ENCODE measurements at regions not wholly inside any gene's neighbourhood (a gene's known extent, or its start where the extent isn't known, plus 50 kb on each side); places are given as distances from the start of the nearest gene placed in this dataset.

DNA sequence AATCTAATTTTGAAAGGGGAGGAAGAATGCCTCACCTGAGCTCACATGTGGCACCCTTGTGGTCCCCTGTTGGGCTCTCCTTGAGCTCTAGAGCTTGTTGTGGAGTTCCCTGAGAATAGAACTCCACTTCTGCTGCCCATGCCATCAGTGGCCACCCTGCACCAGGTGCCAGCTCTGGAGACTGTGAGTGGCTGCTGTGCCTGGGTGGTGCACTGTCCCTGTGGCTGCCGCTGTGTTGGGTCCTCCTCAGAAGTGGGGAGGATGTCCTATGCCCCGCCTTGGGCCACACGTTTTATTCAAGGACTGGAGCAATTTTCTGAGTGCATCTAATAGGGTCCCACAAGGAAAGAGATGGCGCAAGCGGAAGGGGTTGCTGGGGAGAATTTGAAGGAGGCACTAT lies 67.9 kb upstream of the MAP3K7 start:
- TF ChIP-seq, protein P1, sequence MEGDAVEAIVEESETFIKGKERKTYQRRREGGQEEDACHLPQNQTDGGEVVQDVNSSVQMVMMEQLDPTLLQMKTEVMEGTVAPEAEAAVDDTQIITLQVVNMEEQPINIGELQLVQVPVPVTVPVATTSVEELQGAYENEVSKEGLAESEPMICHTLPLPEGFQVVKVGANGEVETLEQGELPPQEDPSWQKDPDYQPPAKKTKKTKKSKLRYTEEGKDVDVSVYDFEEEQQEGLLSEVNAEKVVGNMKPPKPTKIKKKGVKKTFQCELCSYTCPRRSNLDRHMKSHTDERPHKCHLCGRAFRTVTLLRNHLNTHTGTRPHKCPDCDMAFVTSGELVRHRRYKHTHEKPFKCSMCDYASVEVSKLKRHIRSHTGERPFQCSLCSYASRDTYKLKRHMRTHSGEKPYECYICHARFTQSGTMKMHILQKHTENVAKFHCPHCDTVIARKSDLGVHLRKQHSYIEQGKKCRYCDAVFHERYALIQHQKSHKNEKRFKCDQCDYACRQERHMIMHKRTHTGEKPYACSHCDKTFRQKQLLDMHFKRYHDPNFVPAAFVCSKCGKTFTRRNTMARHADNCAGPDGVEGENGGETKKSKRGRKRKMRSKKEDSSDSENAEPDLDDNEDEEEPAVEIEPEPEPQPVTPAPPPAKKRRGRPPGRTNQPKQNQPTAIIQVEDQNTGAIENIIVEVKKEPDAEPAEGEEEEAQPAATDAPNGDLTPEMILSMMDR (IDR thresholded peaks at IDR 0.05): no peak
- intact Hi-C loops (cut with DNase I): no loop called here
- no peaks in the 10 kb centered on the region for H3K36me3 ChIP-seq
- H3K4me1 ChIP-seq: no peaks in the 10 kb centered on the region
- H3K4me3 ChIP-seq: no peak overlapping the region
- ATAC-seq: no peak
- no peaks in the 10 kb centered on the region for H3K9me3 ChIP-seq
- no peak for DNase-seq
- no peaks in the 10 kb centered on the region for H3K27me3 ChIP-seq (ENCODE audit: low read depth)
- H3K27ac ChIP-seq: no peak overlapping the region

DNA sequence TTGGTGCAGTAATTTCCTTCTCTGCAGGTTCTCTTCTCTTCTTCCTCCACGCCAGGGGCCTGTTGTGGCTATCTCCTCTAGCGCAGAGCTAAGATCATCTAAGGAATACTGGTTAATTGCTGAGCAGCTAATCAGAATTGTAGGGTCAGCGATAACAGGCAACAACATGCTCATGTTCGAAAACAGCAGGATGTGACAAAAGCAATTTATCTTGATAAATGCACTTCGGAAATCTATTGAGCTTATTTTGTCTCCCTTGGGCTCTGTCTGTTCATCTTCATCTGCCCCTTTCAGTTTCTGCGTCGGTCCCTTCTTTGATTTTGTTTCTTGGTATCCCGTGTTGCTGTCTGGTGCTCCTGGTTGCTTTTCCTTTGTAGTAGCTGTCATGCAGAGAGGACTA lies 67.3 kb upstream of the MAP3K7 start:
- ATAC-seq: no peak
- TF ChIP-seq, protein P1 (IDR thresholded peaks at IDR 0.05): no peak
- H3K9me3 ChIP-seq: no peaks in the 10 kb centered on the region
- H3K27ac ChIP-seq: no peak overlapping the region
- DNase-seq: no peak
- no peak overlapping the region for H3K4me3 ChIP-seq
- no peaks in the 10 kb centered on the region for H3K4me1 ChIP-seq
- no peaks in the 10 kb centered on the region for H3K36me3 ChIP-seq
- intact Hi-C loops (cut with DNase I): no loop called here
- no peaks in the 10 kb centered on the region for H3K27me3 ChIP-seq (ENCODE audit: low read depth)

DNA sequence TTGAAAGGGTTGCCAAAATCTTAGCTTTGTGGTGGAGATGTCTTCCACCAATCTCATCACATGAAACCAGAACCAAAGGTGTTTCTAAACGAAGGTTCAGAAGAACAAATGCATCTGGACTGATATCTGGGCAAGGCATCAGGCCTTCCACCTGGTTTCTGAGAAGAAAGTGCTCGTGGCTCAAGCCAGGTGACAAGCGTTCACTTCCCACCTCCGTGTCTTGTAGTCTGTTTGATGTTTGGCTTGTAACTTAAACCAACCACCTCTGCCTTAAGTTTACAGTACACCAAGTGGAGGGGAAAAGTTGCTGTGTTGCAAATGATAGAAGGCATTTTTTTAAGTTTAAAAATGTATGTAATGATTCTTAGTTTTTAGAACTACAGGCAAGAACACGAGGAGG lies 66.9 kb upstream of the MAP3K7 start:
- intact Hi-C loops (cut with DNase I): no loop called here
- DNase-seq: no peak
- Histone ChIP-seq H3K27me3 (ENCODE audit: low read depth) (no peaks in the 10 kb centered on the region), H3K36me3 (no peaks in the 10 kb centered on the region), H3K4me1 (no peaks in the 10 kb centered on the region), H3K4me3 (no peak overlapping the region), H3K27ac (no peak overlapping the region), H3K9me3 (no peaks in the 10 kb centered on the region)
- TF ChIP-seq, protein P1 (IDR thresholded peaks at IDR 0.05): no peak
- no peak for ATAC-seq

DNA sequence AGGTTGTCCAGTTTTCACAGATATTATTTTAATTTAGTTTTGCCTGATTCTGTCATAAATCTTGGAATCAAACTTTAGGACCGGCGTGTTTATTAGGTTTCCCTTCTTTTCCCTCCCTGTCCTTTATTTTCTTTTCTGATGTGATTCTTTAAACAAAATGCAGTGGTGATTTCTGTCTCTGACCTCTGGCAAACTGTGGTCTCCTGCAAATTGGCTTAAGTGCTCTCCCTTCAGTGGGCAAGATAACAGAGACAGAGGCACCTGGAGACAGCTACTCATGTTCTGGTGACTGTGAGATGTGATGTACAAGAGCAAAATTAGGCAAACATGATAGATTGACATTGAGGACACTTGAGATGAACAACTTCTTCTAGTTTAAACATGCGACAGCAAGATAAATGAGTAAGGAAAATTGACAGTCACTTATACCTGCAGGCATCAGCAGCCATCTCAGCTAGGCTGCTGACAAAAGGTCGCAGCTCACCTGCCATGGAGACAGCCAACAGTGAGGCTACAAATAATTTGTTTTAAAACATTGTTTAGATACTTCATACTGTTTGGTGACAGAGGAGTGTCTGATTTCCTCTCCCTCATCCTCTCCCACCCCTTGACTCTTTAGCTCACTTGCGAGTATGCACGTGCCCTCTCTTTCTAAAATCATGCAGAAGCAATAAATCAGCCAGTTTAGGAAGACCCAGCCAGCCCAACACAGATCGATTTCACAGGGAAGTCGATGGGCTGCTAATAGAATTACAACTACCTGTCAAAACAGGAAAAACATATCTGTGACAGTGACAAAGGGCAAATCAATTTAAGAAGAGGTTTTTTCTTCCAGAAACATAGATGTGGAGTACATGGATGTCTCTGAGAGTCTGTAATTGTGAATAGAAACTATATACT lies 63.4 kb upstream of the MAP3K7 start:
- no peak for DNase-seq
- Histone ChIP-seq H3K4me1 (no peaks in the 10 kb centered on the region), H3K36me3 (no peaks in the 10 kb centered on the region), H3K9me3 (no peaks in the 10 kb centered on the region), H3K27me3 (ENCODE audit: low read depth) (no peaks in the 10 kb centered on the region), H3K27ac (no peak overlapping the region), H3K4me3 (no peak overlapping the region)
- intact Hi-C loops (cut with DNase I): no loop called here
- no peak for ATAC-seq
- TF ChIP-seq, protein P1 (IDR thresholded peaks at IDR 0.05): no peak

DNA sequence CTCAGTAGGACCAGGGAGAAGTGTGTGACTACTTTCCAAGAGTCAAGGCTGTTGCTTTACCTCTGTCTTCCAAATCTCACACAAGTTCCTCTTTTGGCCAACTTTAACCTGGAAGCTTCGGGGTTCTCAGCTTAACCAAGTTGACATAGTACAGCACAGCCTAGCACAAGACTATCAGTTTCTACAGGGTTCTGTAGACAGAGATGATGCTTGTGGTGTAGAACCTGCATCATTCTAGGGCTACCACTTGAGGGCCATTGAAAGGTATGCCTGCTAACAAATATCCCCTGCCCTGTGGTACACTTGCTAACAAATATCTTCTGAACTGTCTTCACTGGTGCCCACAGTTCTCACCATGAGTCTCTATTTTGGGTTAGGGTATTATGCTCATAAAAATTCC lies 62.0 kb upstream of the MAP3K7 start:
- TF ChIP-seq, protein P1 (IDR thresholded peaks at IDR 0.05): no peak
- Histone ChIP-seq H3K4me1 (no peaks in the 10 kb centered on the region), H3K27me3 (ENCODE audit: low read depth) (no peaks in the 10 kb centered on the region), H3K36me3 (no peaks in the 10 kb centered on the region), H3K4me3 (no peak overlapping the region), H3K9me3 (no peaks in the 10 kb centered on the region), H3K27ac (no peak overlapping the region)
- DNase-seq (no peak), ATAC-seq (no peak)
- intact Hi-C loops (cut with DNase I): no loop called here

All from lower lobe of right lung (tissue), 2 donors.